Body of pancreas (tissue), 4 donors: ENCODE measurements at regions not wholly inside any gene's neighbourhood (a gene's known extent, or its start where the extent isn't known, plus 50 kb on each side); places are given as distances from the start of the nearest gene placed in this dataset.

Experiments
- ATAC-seq: fragments of 150-250 bp; one replicate; pipeline ENCODE4 v1.9.1; 2016
- DNase-seq, 4 donors: peaks; one replicate each; pipeline ENCODE4 v3.0.0-alpha.2; 2019
- H3K27ac ChIP-seq, 4 donors: fragments of 200-600 bp; sonication (generic); 1 replicate in 3 of 4; 2 replicates in 1 of 4; pipeline versions ENCODE4 v1.5.1 to v1.6.1; 2016 to 2019; ENCODE audit warnings: mild to moderate bottlenecking in 1 of 4, mixed read lengths in 1 of 4, moderate library complexity in 1 of 4
- H3K27me3 ChIP-seq, 2 donors: fragments of 200-600 bp; sonication (generic); one replicate each; pipeline ENCODE4 v1.6.0; 2016; ENCODE audit warnings: mild to moderate bottlenecking in 1 of 2
- H3K36me3 ChIP-seq, 2 donors: fragments of 200-600 bp; sonication (generic); replicated peaks in 1 of 2; 2 replicates each; pipeline ENCODE4 v1.5.1; 2016; ENCODE audit warnings: low read depth in 2 of 2; ENCODE audit not compliant: insufficient read depth in 1 of 2
- H3K4me1 ChIP-seq: fragments of 200-600 bp; sonication (generic); one replicate; pipeline ENCODE4 v1.6.0; 2016
- H3K4me3 ChIP-seq, 2 donors: fragments of 200-600 bp; sonication (generic); 1 replicate in 1 of 2; 2 replicates in 1 of 2; pipeline ENCODE4 v1.5.1; 2016 to 2019
- H3K9me3 ChIP-seq, 3 donors: fragments of 200-600 bp; sonication (generic); 1 replicate in 2 of 3; 2 replicates in 1 of 3; pipeline ENCODE4 v1.5.1; 2016
- CTCF ChIP-seq, 7 experiments: fragments of 450-650 bp in 4 of 7; fragments of 200-600 bp in 3 of 7; sonication (generic) in 3 of 7; IDR thresholded peaks; one replicate each; pipeline ENCODE4 v1.5.1; 2016 to 2019; ENCODE audit warnings: antibody characterized with exemption in 7 of 7
- POLR2A ChIP-seq, 3 donors: fragments of 450-650 bp; IDR thresholded peaks; one replicate each; pipeline ENCODE4 v1.6.1; 2016; ENCODE audit warnings: antibody characterized with exemption in 3 of 3, mild to moderate bottlenecking in 2 of 3
- WGBS, 2 donors: methylation state at CpG; one replicate each; pipeline ENCODE4 v1.1.5; 2017; 5-methylcytosine and 5-hydroxymethylcytosine counted together
- intact Hi-C: fragments of 100-400 bp; cut with DNase I; formaldehyde crosslinking; loops from one replicate; pipeline ENCODE4 v1.15.1; 2023

- no peak overlapping the region for H3K4me3 ChIP-seq
- no peaks in the 10 kb centered on the region for H3K27me3 ChIP-seq
- H3K9me3 ChIP-seq = no peaks in the 10 kb centered on the region
- no peaks in the 10 kb centered on the region for H3K36me3 ChIP-seq
- DNase-seq (no peak), ATAC-seq (no peak)
- WGBS, 2 donors = 37 to 62% methylated on average over 2 of the region's 2 CpGs
- no peaks in the 10 kb centered on the region for H3K4me1 ChIP-seq
- H3K27ac ChIP-seq = no peak overlapping the region
- intact Hi-C loops = no loop called here
- TF ChIP-seq CTCF (IDR thresholded peaks at IDR 0.05) (no peak), POLR2A (IDR thresholded peaks at IDR 0.05) (no peak)
Observed at GRCh38 chr7:17054836-17055235, 173.1 kb upstream of the AGR3 start.

- no peak overlapping the region for H3K4me3 ChIP-seq
- H3K27ac ChIP-seq = no peak overlapping the region
- H3K9me3 ChIP-seq = no peaks in the 10 kb centered on the region
- no peak for DNase-seq
- 90 to 93% methylated on average over 2 of the region's 2 CpGs for WGBS, 2 donors
- TF ChIP-seq POLR2A (IDR thresholded peaks at IDR 0.05) (no peak), CTCF (IDR thresholded peaks at IDR 0.05) (no peak)
- no peaks in the 10 kb centered on the region for H3K27me3 ChIP-seq
- intact Hi-C loops = no loop called here
- no peaks in the 10 kb centered on the region for H3K4me1 ChIP-seq
- H3K36me3 ChIP-seq = no peaks in the 10 kb centered on the region
- no peak for ATAC-seq
Observed at GRCh38 chr7:17055596-17055995, 173.8 kb upstream of the AGR3 start.

GRCh38 chr7:17056491-17057142 is 174.8 kb upstream of the AGR3 start:
- no peaks in the 10 kb centered on the region for H3K36me3 ChIP-seq
- no peak overlapping the region for H3K27ac ChIP-seq
- H3K4me3 ChIP-seq = no peak overlapping the region
- no peaks in the 10 kb centered on the region for H3K9me3 ChIP-seq
- intact Hi-C loops = no loop called here
- no peaks in the 10 kb centered on the region for H3K4me1 ChIP-seq
- WGBS, 2 donors = 62 to 76% methylated on average over 7 of the region's 7 CpGs
- no peaks in the 10 kb centered on the region for H3K27me3 ChIP-seq
- TF ChIP-seq CTCF (IDR thresholded peaks at IDR 0.05) (no peak), POLR2A (IDR thresholded peaks at IDR 0.05) (no peak)
- no peak for DNase-seq
- no peak for ATAC-seq

- no peak for TF ChIP-seq CTCF (IDR thresholded peaks at IDR 0.05)
- no peak for TF ChIP-seq POLR2A (IDR thresholded peaks at IDR 0.05)
- Histone ChIP-seq H3K4me3 (no peak overlapping the region), H3K27ac (no peak overlapping the region), H3K9me3 (no peaks in the 10 kb centered on the region), H3K36me3 (no peaks in the 10 kb centered on the region), H3K27me3 (no peaks in the 10 kb centered on the region), H3K4me1 (no peaks in the 10 kb centered on the region)
- no peak for ATAC-seq
- 77 to 81% methylated on average over 1 of the region's 1 CpG for WGBS, 2 donors
- intact Hi-C loops = no loop called here
- DNase-seq = no peak
Observed at GRCh38 chr7:17057143-17057509, 175.3 kb upstream of the AGR3 start.

GRCh38 chr7:17058568-17058967 is 176.8 kb upstream of the AGR3 start:
- intact Hi-C loops = no loop called here
- TF ChIP-seq CTCF (IDR thresholded peaks at IDR 0.05) (no peak), POLR2A (IDR thresholded peaks at IDR 0.05) (no peak)
- Histone ChIP-seq H3K27ac (no peak overlapping the region), H3K27me3 (no peaks in the 10 kb centered on the region), H3K4me3 (no peak overlapping the region), H3K36me3 (no peaks in the 10 kb centered on the region), H3K9me3 (no peaks in the 10 kb centered on the region), H3K4me1 (no peaks in the 10 kb centered on the region)
- DNase-seq (no peak), ATAC-seq (no peak)
- 55 to 58% methylated on average over 1 of the region's 1 CpG for WGBS, 2 donors
